ENCODE measurements at regions not wholly inside any gene's neighbourhood (a gene's known extent, or its start where the extent isn't known, plus 50 kb on each side); places are given as distances from the start of the nearest gene placed in this dataset.

DNA sequence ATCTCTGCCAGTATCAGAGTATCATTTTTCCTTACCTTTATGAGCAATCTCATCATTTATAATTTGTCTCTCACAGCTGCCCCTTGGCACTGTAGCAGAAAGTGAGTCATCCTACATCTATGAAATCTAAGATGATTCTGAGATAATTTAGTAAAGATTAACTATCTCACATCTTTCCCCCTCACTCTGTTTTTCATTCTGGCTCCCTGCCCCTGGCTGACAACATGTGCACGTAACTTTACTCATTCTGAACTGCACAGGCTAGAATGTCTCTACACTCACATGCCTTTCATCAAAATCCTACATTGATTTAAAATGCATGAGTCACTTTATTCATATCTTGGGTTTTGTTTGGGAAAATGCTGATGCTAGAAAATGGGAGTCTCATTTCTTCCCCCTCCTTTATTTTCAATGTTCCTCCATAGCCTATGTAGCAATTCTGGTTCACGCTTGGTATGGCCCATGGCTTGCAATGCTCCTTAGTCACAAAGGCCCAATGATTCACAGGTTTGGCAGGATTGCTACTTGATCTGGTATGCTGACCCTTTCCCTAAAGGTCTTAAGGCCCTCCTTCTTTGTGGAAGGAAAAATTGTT lies 838.5 kb downstream of the TUSC7 start:
- TF ChIP-seq, protein P1, sequence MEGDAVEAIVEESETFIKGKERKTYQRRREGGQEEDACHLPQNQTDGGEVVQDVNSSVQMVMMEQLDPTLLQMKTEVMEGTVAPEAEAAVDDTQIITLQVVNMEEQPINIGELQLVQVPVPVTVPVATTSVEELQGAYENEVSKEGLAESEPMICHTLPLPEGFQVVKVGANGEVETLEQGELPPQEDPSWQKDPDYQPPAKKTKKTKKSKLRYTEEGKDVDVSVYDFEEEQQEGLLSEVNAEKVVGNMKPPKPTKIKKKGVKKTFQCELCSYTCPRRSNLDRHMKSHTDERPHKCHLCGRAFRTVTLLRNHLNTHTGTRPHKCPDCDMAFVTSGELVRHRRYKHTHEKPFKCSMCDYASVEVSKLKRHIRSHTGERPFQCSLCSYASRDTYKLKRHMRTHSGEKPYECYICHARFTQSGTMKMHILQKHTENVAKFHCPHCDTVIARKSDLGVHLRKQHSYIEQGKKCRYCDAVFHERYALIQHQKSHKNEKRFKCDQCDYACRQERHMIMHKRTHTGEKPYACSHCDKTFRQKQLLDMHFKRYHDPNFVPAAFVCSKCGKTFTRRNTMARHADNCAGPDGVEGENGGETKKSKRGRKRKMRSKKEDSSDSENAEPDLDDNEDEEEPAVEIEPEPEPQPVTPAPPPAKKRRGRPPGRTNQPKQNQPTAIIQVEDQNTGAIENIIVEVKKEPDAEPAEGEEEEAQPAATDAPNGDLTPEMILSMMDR (IDR thresholded peaks at IDR 0.05; ENCODE audit: low read depth, low read length), result no peak
- H3K4me3 ChIP-seq (ENCODE audit: low read depth, low read length), result no peak overlapping the region

DNA sequence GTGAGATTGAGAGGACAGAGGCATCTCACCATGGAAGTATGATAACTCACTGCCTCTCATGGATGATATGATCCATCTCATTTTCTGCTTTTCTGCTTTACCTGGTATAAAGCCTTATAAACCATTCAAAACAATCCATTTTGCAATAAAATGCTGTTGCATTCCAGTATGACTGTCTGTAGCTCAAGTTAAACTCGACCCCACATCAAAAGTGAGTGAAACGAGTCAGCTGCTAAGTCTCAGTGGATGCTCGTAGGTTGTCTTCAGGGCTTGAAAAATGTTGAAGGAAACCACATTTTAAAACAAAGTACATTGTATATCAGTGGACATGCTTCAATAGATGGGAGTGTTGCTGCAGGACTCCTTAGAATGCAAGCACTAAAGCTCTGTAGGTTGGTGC lies 839.0 kb downstream of the TUSC7 start:
- H3K4me3 ChIP-seq (ENCODE audit: low read depth, low read length), result no peak overlapping the region
- TF ChIP-seq, protein P1 (IDR thresholded peaks at IDR 0.05; ENCODE audit: low read depth, low read length), result no peak

DNA sequence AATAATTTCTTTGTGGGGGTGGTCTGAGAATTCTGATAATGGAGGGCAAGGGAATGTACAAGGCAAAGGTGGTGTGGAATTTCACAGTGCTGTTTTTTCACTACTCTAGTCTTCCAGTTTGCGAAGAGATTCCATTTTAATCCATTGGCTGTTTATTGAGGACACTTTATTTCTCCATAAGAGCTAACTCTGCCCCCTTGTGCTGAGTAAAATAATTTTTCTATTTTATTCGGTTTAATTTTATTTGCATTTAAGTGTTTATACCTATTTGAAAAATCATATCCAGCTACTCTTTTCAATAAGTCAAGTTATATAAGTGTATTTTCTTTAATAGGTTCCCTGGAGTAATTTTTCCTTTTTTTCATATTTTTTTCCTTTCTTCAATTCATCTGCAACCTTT lies 840.1 kb downstream of the TUSC7 start:
- no peak overlapping the region for H3K4me3 ChIP-seq (ENCODE audit: low read depth, low read length)
- TF ChIP-seq, protein P1 (IDR thresholded peaks at IDR 0.05; ENCODE audit: low read depth, low read length), result no peak

DNA sequence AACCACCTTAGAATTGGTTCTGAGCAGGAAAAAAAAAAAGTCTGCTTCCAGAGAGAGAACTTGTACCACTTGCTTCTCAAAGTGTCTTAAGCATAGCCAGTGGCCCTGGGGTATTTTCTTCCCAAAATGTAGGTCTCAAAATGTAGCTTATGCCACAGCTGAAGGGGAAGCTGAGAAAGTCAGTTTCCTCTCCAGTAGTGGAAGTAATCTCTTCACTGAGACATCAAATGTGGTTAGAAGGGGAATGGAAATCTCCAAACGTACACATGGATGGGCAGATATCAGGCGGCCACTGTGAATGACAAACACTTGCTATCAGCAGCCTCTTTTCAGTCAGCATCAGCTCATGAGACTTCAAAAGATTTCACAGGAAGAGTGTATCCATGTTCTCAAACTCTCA lies 841.2 kb downstream of the TUSC7 start:
- H3K4me3 ChIP-seq (ENCODE audit: low read depth, low read length), result no peak overlapping the region
- TF ChIP-seq, protein P1 (IDR thresholded peaks at IDR 0.05; ENCODE audit: low read depth, low read length), result no peak

DNA sequence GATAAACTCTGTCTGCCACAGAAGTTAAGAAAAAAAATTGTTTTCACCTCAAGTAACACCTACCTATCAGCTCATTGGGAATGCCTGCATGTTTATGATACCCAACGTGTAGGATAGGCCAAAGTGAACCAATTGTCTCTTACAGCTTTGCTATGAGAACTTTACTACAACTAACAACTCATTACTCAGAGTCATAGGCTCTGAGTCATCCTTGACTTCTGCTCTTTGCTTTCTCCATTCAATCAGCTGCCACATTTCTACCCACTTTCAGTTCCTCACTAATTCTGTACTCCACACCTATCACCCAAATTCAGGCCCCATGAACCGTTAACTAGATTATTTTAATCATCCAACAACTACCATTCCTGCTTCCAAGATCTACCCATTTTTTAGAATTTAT lies 843.9 kb downstream of the TUSC7 start:
- TF ChIP-seq, protein P1 (IDR thresholded peaks at IDR 0.05; ENCODE audit: low read depth, low read length), result no peak
- H3K4me3 ChIP-seq (ENCODE audit: low read depth, low read length), result no peak overlapping the region

DNA sequence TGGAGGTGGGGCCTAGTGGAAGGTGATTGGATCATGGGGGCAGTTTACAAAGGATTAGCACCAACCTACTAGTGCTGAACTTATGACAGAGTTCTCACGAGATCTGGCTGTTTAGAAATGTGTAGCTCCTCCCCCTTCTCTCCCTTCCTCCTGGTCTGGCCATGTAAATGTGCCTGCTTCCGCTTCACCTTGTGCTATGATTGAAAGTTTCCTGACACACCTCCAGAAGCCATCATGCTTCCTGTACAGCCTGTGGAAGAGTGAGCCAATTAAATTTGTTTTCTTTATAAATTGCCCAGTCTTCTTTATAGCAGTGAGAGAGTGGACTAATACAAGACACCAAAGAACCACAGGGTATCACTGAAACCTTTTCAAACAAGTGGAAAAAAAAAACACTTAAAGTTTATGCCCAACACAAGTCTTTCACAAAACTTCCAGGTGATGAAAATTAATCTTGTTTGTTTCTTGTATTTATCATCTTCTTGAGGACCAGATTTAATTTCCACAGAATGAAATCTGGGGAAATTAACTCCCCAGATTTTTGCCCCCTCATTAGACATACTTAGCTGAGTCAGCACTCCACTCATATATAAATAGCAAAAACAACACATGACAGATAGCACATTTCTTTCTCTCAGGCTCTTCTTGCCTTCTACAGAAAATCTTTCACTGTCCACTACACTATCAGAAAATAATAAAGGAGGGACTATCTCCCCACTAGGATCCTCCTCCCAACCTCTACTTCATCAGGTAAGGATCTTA lies 847.2 kb downstream of the TUSC7 start:
- no peak overlapping the region for H3K4me3 ChIP-seq (ENCODE audit: low read depth, low read length)
- TF ChIP-seq, protein P1 (IDR thresholded peaks at IDR 0.05; ENCODE audit: low read depth, low read length), result no peak

DNA sequence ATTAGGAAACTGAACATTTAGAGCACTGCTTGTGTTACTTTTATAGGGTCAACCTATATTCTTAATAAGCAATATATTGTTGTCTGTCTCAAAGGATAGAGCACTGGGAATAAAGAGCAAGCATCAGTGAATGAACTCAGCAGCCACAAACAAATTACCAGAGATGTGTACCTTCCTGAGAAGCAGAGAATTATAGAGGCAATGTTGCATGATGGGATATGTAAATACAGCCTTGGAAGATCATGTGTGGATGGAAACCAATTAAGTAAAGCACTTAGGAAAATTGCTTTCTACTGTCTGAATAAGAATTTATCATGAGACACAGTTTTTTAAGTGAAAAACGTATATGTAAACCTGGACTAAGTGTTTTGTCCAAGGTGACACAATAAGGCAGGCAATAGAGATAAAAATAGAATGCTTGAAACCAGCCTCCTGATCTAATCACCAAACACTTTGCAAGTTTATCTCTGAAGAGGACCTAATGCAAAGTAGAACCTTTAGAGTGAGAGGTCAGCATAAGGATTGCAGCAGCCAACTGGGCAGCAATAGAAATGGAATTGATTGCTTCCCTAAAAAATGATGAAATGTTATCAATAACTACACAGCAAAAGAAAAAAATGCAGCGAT lies 848.0 kb downstream of the TUSC7 start:
- TF ChIP-seq, protein P1 (IDR thresholded peaks at IDR 0.05; ENCODE audit: low read depth, low read length), result no peak
- H3K4me3 ChIP-seq (ENCODE audit: low read depth, low read length), result no peak overlapping the region

All from WI38 (cell line).